ENCODE measurements at regions not wholly inside any gene's neighbourhood (a gene's known extent, or its start where the extent isn't known, plus 50 kb on each side); places are given as distances from the start of the nearest gene placed in this dataset.
"Not testable (repeated sequence)": the region's sequence is repeated elsewhere in the genome, so short reads cannot be mapped to it uniquely, and the experiment has no call there.

DNA sequence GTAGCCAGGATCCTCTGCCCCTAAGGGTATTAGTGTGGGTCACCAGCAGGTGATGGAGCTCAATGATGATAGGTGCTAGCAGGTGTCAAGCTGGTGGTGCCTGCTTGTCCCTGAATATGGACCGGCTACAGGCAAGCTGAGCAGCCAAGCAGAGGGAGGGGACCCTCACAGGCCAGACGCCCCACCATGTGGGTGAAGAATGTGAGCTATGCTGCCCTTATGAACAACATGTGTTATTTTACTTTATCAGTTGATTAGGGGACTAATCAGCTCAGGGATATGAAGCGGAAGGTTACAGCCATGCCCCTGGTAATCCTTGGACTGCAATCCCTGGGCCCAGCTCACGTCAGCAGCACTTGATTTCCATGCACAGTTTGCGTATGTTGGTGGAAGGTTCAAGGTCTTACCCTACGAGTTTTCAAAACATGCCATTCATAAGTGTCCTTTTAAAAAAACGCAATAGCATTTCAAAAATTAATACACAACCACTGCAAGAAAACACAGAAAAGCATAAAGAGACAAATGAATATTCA is 106.0 kb downstream of the CDC7 start:
- TF ChIP-seq, protein P1, sequence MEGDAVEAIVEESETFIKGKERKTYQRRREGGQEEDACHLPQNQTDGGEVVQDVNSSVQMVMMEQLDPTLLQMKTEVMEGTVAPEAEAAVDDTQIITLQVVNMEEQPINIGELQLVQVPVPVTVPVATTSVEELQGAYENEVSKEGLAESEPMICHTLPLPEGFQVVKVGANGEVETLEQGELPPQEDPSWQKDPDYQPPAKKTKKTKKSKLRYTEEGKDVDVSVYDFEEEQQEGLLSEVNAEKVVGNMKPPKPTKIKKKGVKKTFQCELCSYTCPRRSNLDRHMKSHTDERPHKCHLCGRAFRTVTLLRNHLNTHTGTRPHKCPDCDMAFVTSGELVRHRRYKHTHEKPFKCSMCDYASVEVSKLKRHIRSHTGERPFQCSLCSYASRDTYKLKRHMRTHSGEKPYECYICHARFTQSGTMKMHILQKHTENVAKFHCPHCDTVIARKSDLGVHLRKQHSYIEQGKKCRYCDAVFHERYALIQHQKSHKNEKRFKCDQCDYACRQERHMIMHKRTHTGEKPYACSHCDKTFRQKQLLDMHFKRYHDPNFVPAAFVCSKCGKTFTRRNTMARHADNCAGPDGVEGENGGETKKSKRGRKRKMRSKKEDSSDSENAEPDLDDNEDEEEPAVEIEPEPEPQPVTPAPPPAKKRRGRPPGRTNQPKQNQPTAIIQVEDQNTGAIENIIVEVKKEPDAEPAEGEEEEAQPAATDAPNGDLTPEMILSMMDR (IDR thresholded peaks at IDR 0.05) = no peak
- H3K36me3 Mint-ChIP-seq (ENCODE audit: low read depth) = no peaks in the 10 kb centered on the region
- H3K4me3 Mint-ChIP-seq = no peak overlapping the region
- H3K9me3 Mint-ChIP-seq = no peaks in the 10 kb centered on the region
- ATAC-seq (ENCODE audit: low read depth) (no peak), DNase-seq (no peak)
- ChIA-PET CTCF (no interaction called here), POLR2A (no interaction called here)
- intact Hi-C loops (cut with micrococcal nuclease) = no loop called here
- H3K4me1 Mint-ChIP-seq = peaks cover 3% of the 10 kb centered on the region
- H3K27ac Mint-ChIP-seq = no peak overlapping the region
- H3K27me3 Mint-ChIP-seq = no peaks in the 10 kb centered on the region

DNA sequence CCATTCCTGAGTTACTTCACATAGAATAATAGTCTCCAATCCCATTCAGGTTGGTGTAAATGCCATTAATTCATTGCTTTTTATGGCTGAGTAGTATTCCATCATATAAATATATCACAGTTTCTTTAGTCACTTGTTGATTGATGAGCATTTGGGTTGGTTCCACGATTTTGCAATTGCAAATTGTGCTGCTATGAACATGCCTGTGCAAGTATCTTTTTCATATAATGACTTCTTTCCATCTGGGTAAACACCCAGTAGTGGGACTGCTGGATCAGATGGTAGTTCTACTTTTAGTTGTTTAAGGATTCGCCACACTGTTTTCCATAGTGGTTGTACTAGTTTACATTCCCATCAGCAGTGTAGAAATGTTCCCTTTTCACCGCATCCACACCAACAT is 107.0 kb downstream of the CDC7 start:
- intact Hi-C loops (cut with micrococcal nuclease); CTCF ChIA-PET; H3K36me3 Mint-ChIP-seq (ENCODE audit: low read depth); H3K27me3 Mint-ChIP-seq; DNase-seq; H3K4me1 Mint-ChIP-seq; ATAC-seq (ENCODE audit: low read depth); H3K9me3 Mint-ChIP-seq; H3K27ac Mint-ChIP-seq; H3K4me3 Mint-ChIP-seq; POLR2A ChIA-PET: not testable (repeated sequence)

DNA sequence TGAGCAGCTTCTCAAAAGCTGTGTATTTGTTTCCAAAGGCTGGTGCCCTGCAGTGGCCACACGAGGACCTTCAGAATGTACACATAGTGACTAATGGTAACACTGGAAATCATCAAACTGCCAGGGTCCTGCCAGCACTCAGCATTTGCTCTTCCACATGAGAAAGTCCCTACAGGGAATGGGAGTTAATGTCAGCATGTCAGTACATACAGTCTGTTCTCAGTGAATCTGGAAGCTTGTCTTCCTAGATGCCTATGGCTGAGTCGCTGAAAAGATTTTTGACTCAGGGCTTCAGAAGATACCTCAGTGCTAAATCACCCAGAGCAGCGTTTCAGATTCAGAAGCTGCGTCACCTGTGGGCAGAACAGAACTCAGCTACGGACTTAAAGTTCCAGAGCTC is 108.2 kb downstream of the CDC7 start:
- CTCF ChIA-PET = no interaction called here
- POLR2A ChIA-PET = no interaction called here
- no peak overlapping the region for H3K27ac Mint-ChIP-seq
- H3K9me3 Mint-ChIP-seq = no peaks in the 10 kb centered on the region
- no peaks in the 10 kb centered on the region for H3K4me1 Mint-ChIP-seq
- H3K36me3 Mint-ChIP-seq (ENCODE audit: low read depth) = no peaks in the 10 kb centered on the region
- H3K4me3 Mint-ChIP-seq = no peak overlapping the region
- H3K27me3 Mint-ChIP-seq = no peaks in the 10 kb centered on the region
- intact Hi-C loops (cut with micrococcal nuclease) = no loop called here
- TF ChIP-seq, protein P1 (IDR thresholded peaks at IDR 0.05) = no peak
- DNase-seq (no peak), ATAC-seq (ENCODE audit: low read depth) (no peak)

DNA sequence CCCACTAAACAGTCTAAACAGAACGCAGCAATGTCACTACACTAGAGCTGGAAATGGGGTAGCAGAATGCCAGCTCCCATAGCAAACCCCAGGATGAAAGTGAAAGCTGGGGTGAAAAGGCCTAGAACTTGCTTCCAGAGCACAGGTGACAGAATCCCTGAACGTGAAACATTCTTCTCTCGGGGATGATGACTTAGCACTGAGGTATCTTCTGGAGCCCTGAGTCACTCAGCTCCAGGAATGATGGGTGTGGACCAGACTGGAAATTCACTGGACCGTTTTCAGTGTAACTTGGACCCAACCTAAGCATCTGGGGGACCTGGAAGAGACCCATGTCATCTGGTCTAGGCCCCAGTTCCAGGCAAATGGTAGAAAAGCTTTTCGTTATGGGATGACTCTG is 108.9 kb downstream of the CDC7 start:
- H3K27ac Mint-ChIP-seq = no peak overlapping the region
- ATAC-seq (ENCODE audit: low read depth) (no peak), DNase-seq (no peak)
- CTCF ChIA-PET = no interaction called here
- POLR2A ChIA-PET = no interaction called here
- intact Hi-C loops (cut with micrococcal nuclease) = no loop called here
- no peaks in the 10 kb centered on the region for H3K4me1 Mint-ChIP-seq
- no peaks in the 10 kb centered on the region for H3K36me3 Mint-ChIP-seq (ENCODE audit: low read depth)
- TF ChIP-seq, protein P1 (IDR thresholded peaks at IDR 0.05) = no peak
- no peaks in the 10 kb centered on the region for H3K27me3 Mint-ChIP-seq
- H3K9me3 Mint-ChIP-seq = no peaks in the 10 kb centered on the region
- no peak overlapping the region for H3K4me3 Mint-ChIP-seq

DNA sequence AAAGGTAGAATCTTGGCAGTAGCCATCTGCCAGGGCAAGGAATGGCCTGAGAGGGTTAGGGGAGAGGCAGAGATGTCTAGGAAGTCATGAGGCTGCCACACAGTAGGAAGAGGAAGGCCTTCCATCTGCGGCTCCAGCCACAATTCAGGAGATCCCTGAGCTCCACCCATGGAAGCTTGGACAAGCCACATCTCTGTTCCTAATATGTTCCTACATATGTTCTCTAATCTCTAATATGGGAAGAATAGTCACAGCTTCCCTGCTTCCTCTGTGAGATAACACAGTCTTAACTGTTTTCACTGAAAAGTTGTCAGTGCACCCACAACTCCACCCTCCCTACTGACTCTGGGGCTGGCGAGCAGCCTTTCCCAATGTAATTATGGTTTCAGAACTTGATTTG is 109.5 kb downstream of the CDC7 start:
- CTCF ChIA-PET = no interaction called here
- Mint-ChIP-seq H3K36me3 (ENCODE audit: low read depth) (no peaks in the 10 kb centered on the region), H3K4me1 (no peaks in the 10 kb centered on the region), H3K27ac (no peak overlapping the region), H3K9me3 (no peaks in the 10 kb centered on the region), H3K4me3 (no peak overlapping the region), H3K27me3 (no peaks in the 10 kb centered on the region)
- intact Hi-C loops (cut with micrococcal nuclease) = no loop called here
- TF ChIP-seq, protein P1 (IDR thresholded peaks at IDR 0.05) = no peak
- no peak for DNase-seq
- ATAC-seq (ENCODE audit: low read depth) = no peak
- POLR2A ChIA-PET = no interaction called here

DNA sequence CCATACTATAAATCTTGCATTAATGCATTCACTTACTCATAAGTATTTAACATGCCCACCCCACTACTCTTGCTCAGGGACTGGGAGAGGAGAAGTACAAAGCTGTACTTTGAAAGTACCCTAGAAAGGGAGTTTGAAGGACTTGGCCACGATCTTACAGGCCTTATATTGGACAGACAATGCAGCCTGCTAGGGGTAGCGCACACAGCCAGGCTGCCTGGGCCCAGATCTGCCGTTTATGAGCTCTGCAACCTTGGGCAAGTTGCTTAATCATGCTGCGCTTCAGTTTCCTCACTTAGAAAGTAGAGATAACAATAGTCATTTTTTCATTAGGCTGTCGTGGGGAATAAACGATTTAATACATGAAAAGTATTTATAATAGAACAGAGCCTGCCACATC is 110.1 kb downstream of the CDC7 start:
- intact Hi-C loops (cut with micrococcal nuclease) = no loop called here
- H3K4me3 Mint-ChIP-seq = no peak overlapping the region
- no peaks in the 10 kb centered on the region for H3K36me3 Mint-ChIP-seq (ENCODE audit: low read depth)
- CTCF ChIA-PET = no interaction called here
- TF ChIP-seq, protein P1 (IDR thresholded peaks at IDR 0.05) = no peak
- H3K4me1 Mint-ChIP-seq = no peaks in the 10 kb centered on the region
- DNase-seq = no peak
- H3K27me3 Mint-ChIP-seq = no peaks in the 10 kb centered on the region
- H3K9me3 Mint-ChIP-seq = no peaks in the 10 kb centered on the region
- no peak overlapping the region for H3K27ac Mint-ChIP-seq
- no peak for ATAC-seq (ENCODE audit: low read depth)
- POLR2A ChIA-PET = no interaction called here

All from activated B cell treated with CpG ODN at 0.5 μM for 24 hours (primary cell).